CD4-positive, CD25-positive, alpha-beta regulatory T cell (primary cell): ENCODE measurements at regions not wholly inside any gene's neighbourhood (a gene's known extent, or its start where the extent isn't known, plus 50 kb on each side); places are given as distances from the start of the nearest gene placed in this dataset.

ENCODE experiments used
- ATAC-seq, 2 donors: fragments of 150-1000 bp; cut with Tn5 transposase; one replicate each; pipeline ENCODE4 v1.10.0; 2021; ENCODE audit warnings: low read depth in 2 of 2, moderate number of reproducible peaks in 2 of 2, moderate library complexity in 1 of 2
- DNase-seq, 3 donors: peaks; one replicate each; pipeline versions ENCODE4 v3.0.0 to v3.0.0-alpha.2; 2012 to 2022; ENCODE audit warnings: mixed read lengths in 1 of 3
- H3K27ac ChIP-seq: one replicate; pipeline ENCODE4 v1.7.0; 2013; ENCODE audit warnings: mild to moderate bottlenecking, low read length; ENCODE audit not compliant: insufficient read depth, poor library complexity, severe bottlenecking
- H3K27me3 ChIP-seq: one replicate; pipeline ENCODE4 v1.7.0; 2013; ENCODE audit warnings: low read length; ENCODE audit not compliant: control insufficient read depth, insufficient read depth
- H3K36me3 ChIP-seq: one replicate; pipeline ENCODE4 v1.7.0; 2013; ENCODE audit warnings: mild to moderate bottlenecking, low read length, moderate library complexity; ENCODE audit not compliant: control insufficient read depth, insufficient read depth
- H3K4me1 ChIP-seq: 2 replicates; pipeline ENCODE4 v1.7.0; 2013; ENCODE audit warnings: mild to moderate bottlenecking, low read length; ENCODE audit not compliant: insufficient read depth, control insufficient read depth, poor library complexity, severe bottlenecking
- H3K4me3 ChIP-seq: one replicate; pipeline ENCODE4 v1.7.0; 2013; ENCODE audit warnings: low read depth, mild to moderate bottlenecking, low read length, moderate library complexity
- H3K9me3 ChIP-seq, 2 experiments: 1 replicate in 1 of 2; 2 replicates in 1 of 2; pipeline ENCODE4 v1.7.0; 2013; ENCODE audit warnings: low read length in 2 of 2, mild to moderate bottlenecking in 1 of 2, moderate library complexity in 1 of 2; ENCODE audit not compliant: control insufficient read depth in 2 of 2
- H3K27ac Mint-ChIP-seq, 3 donors: one replicate each; pipeline ENCODE4 v1.8.0; 2020 to 2022; ENCODE audit warnings: mild to moderate bottlenecking in 3 of 3, mixed read lengths in 3 of 3, moderate library complexity in 2 of 3
- H3K27me3 Mint-ChIP-seq: one replicate; pipeline ENCODE4 v1.8.0; 2022; ENCODE audit warnings: mild to moderate bottlenecking, mixed read lengths
- H3K36me3 Mint-ChIP-seq: one replicate; pipeline ENCODE4 v1.8.0; 2020; ENCODE audit warnings: mixed read lengths
- H3K4me1 Mint-ChIP-seq, 4 donors: one replicate each; pipeline ENCODE4 v1.8.0; 2020 to 2022; ENCODE audit warnings: mixed read lengths in 4 of 4, mild to moderate bottlenecking in 1 of 4
- H3K4me3 Mint-ChIP-seq, 4 donors: one replicate each; pipeline ENCODE4 v1.8.0; 2020 to 2022; ENCODE audit warnings: mild to moderate bottlenecking in 4 of 4, mixed read lengths in 4 of 4, moderate library complexity in 3 of 4
- H3K9me3 Mint-ChIP-seq, 7 donors: one replicate each; pipeline ENCODE4 v1.8.0; 2020 to 2022; ENCODE audit warnings: mixed read lengths in 7 of 7, mild to moderate bottlenecking in 3 of 7, moderate library complexity in 2 of 7

GRCh38 chrX:34555481-34555880 is 101.6 kb downstream of the TMEM47 start:
- no peaks in the 10 kb centered on the region for H3K36me3 Mint-ChIP-seq
- Histone ChIP-seq H3K27ac (no peak overlapping the region), H3K27me3 (no peaks in the 10 kb centered on the region), H3K36me3 (no peaks in the 10 kb centered on the region), H3K4me1 (no peaks in the 10 kb centered on the region), H3K9me3 (no peaks in the 10 kb centered on the region), H3K4me3 (no peak overlapping the region)
- ATAC-seq (no peak), DNase-seq (no peak)
- H3K27ac Mint-ChIP-seq, result no peak overlapping the region
- peaks cover 0 to 10% (median 0%) of the 10 kb centered on the region in 7 donors for H3K9me3 Mint-ChIP-seq
- H3K4me3 Mint-ChIP-seq, result no peak overlapping the region
- H3K4me1 Mint-ChIP-seq, result no peaks in the 10 kb centered on the region
- H3K27me3 Mint-ChIP-seq, result no peaks in the 10 kb centered on the region

GRCh38 chrX:34546366-34546765 is 110.7 kb downstream of the TMEM47 start:
- Histone ChIP-seq H3K27me3 (no peaks in the 10 kb centered on the region), H3K4me1 (no peaks in the 10 kb centered on the region), H3K9me3 (no peaks in the 10 kb centered on the region), H3K4me3 (no peak overlapping the region), H3K27ac (no peak overlapping the region), H3K36me3 (no peaks in the 10 kb centered on the region)
- Mint-ChIP-seq H3K36me3 (no peaks in the 10 kb centered on the region), H3K27ac (no peak overlapping the region), H3K4me1 (no peaks in the 10 kb centered on the region), H3K4me3 (no peak overlapping the region), H3K27me3 (no peaks in the 10 kb centered on the region), H3K9me3 (peaks cover 0 to 5% (median 1%) of the 10 kb centered on the region in 7 donors)
- DNase-seq (no peak), ATAC-seq (no peak)

GRCh38 chrX:34528081-34528480 is 129.0 kb downstream of the TMEM47 start:
- Histone ChIP-seq H3K27me3 (no peaks in the 10 kb centered on the region), H3K9me3 (no peaks in the 10 kb centered on the region), H3K36me3 (no peaks in the 10 kb centered on the region), H3K27ac (no peak overlapping the region), H3K4me1 (no peaks in the 10 kb centered on the region), H3K4me3 (no peak overlapping the region)
- Mint-ChIP-seq H3K4me1 (no peaks in the 10 kb centered on the region), H3K9me3 (peaks cover 0 to 3% (median 0%) of the 10 kb centered on the region in 7 donors), H3K36me3 (no peaks in the 10 kb centered on the region), H3K27me3 (no peaks in the 10 kb centered on the region), H3K27ac (no peak overlapping the region), H3K4me3 (no peak overlapping the region)
- DNase-seq (no peak), ATAC-seq (no peak)

- H3K4me3 ChIP-seq, result no peak overlapping the region
- Mint-ChIP-seq H3K27me3 (no peaks in the 10 kb centered on the region), H3K4me1 (no peaks in the 10 kb centered on the region), H3K36me3 (no peaks in the 10 kb centered on the region), H3K4me3 (no peak overlapping the region), H3K27ac (no peak overlapping the region), H3K9me3 (peaks cover 0 to 8% (median 0%) of the 10 kb centered on the region in 7 donors)
- no peaks in the 10 kb centered on the region for H3K27me3 ChIP-seq
- no peaks in the 10 kb centered on the region for H3K36me3 ChIP-seq
- peaks cover 0 to 2% of the 10 kb centered on the region in 2 experiments for H3K9me3 ChIP-seq
- ATAC-seq (no peak), DNase-seq (no peak)
- H3K4me1 ChIP-seq, result no peaks in the 10 kb centered on the region
- H3K27ac ChIP-seq, result no peak overlapping the region
These were observed 135.5 kb downstream of the TMEM47 start for GRCh38 chrX:34521563-34521962.

GRCh38 chrX:34509394-34509793 is 147.7 kb downstream of the TMEM47 start:
- ATAC-seq (no peak), DNase-seq (no peak)
- no peaks in the 10 kb centered on the region for H3K36me3 Mint-ChIP-seq
- H3K4me3 Mint-ChIP-seq, result no peak overlapping the region
- H3K9me3 Mint-ChIP-seq, result peaks cover 0 to 14% (median 5%) of the 10 kb centered on the region in 7 donors
- Histone ChIP-seq H3K36me3 (no peaks in the 10 kb centered on the region), H3K27me3 (no peaks in the 10 kb centered on the region), H3K9me3 (no peaks in the 10 kb centered on the region), H3K4me1 (no peaks in the 10 kb centered on the region), H3K27ac (no peak overlapping the region), H3K4me3 (no peak overlapping the region)
- no peaks in the 10 kb centered on the region for H3K4me1 Mint-ChIP-seq
- H3K27ac Mint-ChIP-seq, result no peak overlapping the region
- no peaks in the 10 kb centered on the region for H3K27me3 Mint-ChIP-seq

- H3K9me3 Mint-ChIP-seq, result peaks cover 2 to 16% (median 5%) of the 10 kb centered on the region in 7 donors
- H3K36me3 ChIP-seq, result no peaks in the 10 kb centered on the region
- no peak for ATAC-seq
These were observed 154.0 kb downstream of the TMEM47 start for GRCh38 chrX:34503119-34503518.

GRCh38 chrX:34493086-34493485 is 164.0 kb downstream of the TMEM47 start:
- Histone ChIP-seq H3K27me3 (no peaks in the 10 kb centered on the region), H3K36me3 (no peaks in the 10 kb centered on the region), H3K4me3 (no peak overlapping the region), H3K4me1 (no peaks in the 10 kb centered on the region), H3K27ac (no peak overlapping the region), H3K9me3 (peaks cover 0 to 2% of the 10 kb centered on the region in 2 experiments)
- Mint-ChIP-seq H3K27ac (no peak overlapping the region), H3K9me3 (peaks cover 0 to 5% (median 0%) of the 10 kb centered on the region in 7 donors), H3K27me3 (no peaks in the 10 kb centered on the region), H3K36me3 (no peaks in the 10 kb centered on the region), H3K4me3 (no peak overlapping the region), H3K4me1 (no peaks in the 10 kb centered on the region)
- ATAC-seq, result no peak
- no peak for DNase-seq

More at GRCh38 chrX:34503119-34503518, 154.0 kb downstream of the TMEM47 start:
- no peak for DNase-seq
- no peaks in the 10 kb centered on the region for H3K27me3 Mint-ChIP-seq
- H3K36me3 Mint-ChIP-seq, result no peaks in the 10 kb centered on the region
- no peaks in the 10 kb centered on the region for H3K4me1 ChIP-seq
- H3K9me3 ChIP-seq, result no peaks in the 10 kb centered on the region
- no peak overlapping the region for H3K4me3 ChIP-seq
- H3K4me3 Mint-ChIP-seq, result no peak overlapping the region
- H3K27me3 ChIP-seq, result no peaks in the 10 kb centered on the region
- no peaks in the 10 kb centered on the region for H3K4me1 Mint-ChIP-seq
- no peak overlapping the region for H3K27ac Mint-ChIP-seq
- no peak overlapping the region for H3K27ac ChIP-seq

GRCh38 chrX:34491126-34491525 is 166.0 kb downstream of the TMEM47 start:
- no peaks in the 10 kb centered on the region for H3K27me3 Mint-ChIP-seq
- no peak overlapping the region for H3K4me3 ChIP-seq
- no peak overlapping the region for H3K4me3 Mint-ChIP-seq

More at GRCh38 chrX:34491126-34491525, 166.0 kb downstream of the TMEM47 start:
- Histone ChIP-seq H3K27ac (no peak overlapping the region), H3K27me3 (no peaks in the 10 kb centered on the region), H3K9me3 (peaks cover 0 to 2% of the 10 kb centered on the region in 2 experiments), H3K4me1 (no peaks in the 10 kb centered on the region), H3K36me3 (no peaks in the 10 kb centered on the region)
- H3K27ac Mint-ChIP-seq, result no peak overlapping the region
- DNase-seq (no peak), ATAC-seq (no peak)
- no peaks in the 10 kb centered on the region for H3K36me3 Mint-ChIP-seq
- no peaks in the 10 kb centered on the region for H3K4me1 Mint-ChIP-seq
- peaks cover 0 to 5% (median 0%) of the 10 kb centered on the region in 7 donors for H3K9me3 Mint-ChIP-seq
